GM21723 (cell line): ENCODE measurements at regions not wholly inside any gene's neighbourhood (a gene's known extent, or its start where the extent isn't known, plus 50 kb on each side); places are given as distances from the start of the nearest gene placed in this dataset.
"Not testable (repeated sequence)": the region's sequence is repeated elsewhere in the genome, so short reads cannot be mapped to it uniquely, and the experiment has no call there.

Source experiments
- ATAC-seq: cut with Tn5 transposase; IDR thresholded peaks from one replicate; pipeline ENCODE4 v1.9.1; 2021; ENCODE audit warnings: mild to moderate bottlenecking, moderate library complexity; ENCODE audit not compliant: unreplicated experiment

- ATAC-seq, result no peak
These were observed 317.5 kb downstream of the UTRN start for GRCh38 chr6:144602523-144603180.

DNA sequence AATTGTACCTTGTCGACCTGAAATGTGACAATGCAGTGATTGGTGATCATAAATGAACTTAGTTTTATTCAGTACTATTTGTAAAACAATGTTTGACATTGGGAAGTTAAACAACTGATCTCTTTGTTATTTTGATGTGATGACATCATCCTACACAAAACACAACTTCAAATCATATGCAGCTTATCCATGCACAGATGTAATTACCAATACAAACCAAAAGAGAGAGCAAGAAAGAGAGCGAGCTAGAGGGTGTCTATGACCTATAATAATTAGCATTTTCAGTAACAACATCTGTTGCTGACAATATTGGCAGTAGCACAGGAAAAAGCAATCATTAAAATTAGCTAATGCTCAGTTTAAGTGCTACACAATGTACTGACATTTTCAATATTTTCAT lies 320.9 kb downstream of the UTRN start:
- no peak for ATAC-seq

DNA sequence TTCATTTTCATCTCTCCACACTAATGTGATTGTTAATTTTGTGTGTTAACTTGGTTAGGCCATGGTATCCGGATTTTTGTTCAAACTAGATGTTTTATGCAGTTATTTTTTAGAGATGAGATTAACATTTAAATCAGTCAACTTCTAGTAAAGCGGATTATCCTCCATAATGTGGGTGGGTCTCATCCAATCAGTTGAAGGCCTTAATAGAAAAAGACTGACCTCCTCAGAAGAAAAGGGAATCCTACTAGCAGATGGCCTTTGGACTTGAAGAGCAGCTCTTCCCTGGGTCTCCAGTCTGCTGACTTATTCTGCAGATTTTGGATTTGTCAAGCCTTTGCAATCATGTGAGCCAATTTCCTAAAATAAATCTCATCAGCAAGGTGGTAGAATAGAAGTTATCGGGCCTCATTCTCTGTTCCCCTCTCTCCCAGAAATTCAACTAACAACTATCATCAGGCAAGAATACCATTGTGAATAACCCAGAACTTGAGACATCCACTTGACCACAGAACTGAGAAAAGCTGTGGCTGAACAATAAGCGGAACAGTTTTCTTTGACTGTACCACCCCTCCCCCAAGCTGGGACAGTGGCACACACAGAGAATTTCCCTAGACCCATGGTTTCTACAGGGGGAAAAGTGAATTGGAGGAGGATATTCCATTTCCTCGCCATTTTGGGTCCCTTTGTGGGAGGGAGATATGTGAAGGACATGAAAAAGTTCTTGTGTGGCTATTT lies 323.0 kb downstream of the UTRN start:
- ATAC-seq, result no peak

GRCh38 chr6:144612811-144613210 lies 327.7 kb downstream of the UTRN start:
- ATAC-seq, result no peak

GRCh38 chr6:144613859-144614258 lies 328.7 kb downstream of the UTRN start:
- ATAC-seq, result peak; percentile 81

- ATAC-seq, result no peak
These were observed 330.7 kb downstream of the UTRN start for GRCh38 chr6:144615870-144616269.

- no peak for ATAC-seq
These were observed 332.1 kb downstream of the UTRN start for GRCh38 chr6:144617191-144617590.

DNA sequence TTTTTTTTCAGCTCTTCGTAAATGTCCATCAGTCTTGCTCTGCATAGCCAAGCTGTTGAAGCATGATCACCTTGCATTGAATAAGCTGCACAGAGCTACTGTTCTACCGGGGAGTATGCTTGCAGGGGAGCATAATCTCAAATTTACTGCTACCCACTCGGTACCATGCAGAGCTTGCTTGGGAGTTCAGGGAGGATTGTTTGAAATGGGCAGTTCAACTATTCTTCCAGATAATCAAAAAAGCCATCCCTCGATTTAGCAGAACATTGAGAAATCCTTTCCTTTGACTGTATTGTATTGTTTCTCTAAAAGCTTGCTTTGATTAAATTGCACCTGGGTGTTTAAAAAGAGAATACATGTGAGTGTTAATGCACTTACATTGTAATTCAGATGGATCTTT lies 332.6 kb downstream of the UTRN start:
- ATAC-seq, result no peak

- ATAC-seq, result no peak
These were observed 334.8 kb downstream of the UTRN start for GRCh38 chr6:144619966-144620365.

GRCh38 chr6:144621332-144621731 lies 336.2 kb downstream of the UTRN start:
- no peak for ATAC-seq

- ATAC-seq, result no peak
These were observed 339.1 kb downstream of the UTRN start for GRCh38 chr6:144624246-144624645.

DNA sequence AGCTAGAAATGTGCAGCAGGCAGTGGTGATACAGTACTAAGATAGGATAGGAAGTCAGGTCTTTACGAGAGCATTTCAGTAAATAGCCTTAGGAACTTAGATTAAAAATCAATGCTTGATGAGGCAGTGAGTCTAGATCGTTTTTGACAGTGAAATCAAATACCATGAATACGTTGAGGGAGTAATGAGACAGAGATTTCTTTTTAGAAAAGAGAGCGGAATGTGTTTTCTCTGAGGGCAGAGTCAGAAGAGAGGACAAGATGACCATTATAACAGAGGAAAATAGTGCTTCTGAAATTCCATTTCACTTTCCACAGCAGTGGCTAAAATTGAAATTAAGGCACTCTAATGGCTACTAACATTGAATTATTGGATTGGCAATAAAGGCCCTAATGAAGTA lies 339.6 kb downstream of the UTRN start:
- no peak for ATAC-seq

DNA sequence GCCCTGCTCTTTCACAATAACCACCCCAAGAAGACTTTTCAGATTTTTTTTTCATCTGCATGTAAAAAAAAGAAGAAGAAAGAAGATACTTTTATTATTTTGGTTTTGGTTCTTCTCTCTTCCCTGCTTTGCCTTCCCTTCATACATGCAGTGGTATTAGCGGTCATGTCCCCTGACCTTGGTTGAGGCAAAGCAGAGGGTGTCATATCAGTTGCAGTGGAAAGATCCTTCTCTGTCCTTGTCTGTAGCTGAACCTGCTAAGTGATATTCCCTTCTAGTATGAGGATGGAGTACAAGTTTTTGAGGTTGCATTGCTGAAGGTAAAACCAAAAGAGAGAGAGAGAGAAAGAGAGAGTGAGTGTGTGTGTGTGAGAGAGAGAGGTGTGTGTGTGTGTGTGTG lies 345.7 kb downstream of the UTRN start:
- ATAC-seq, result no peak

DNA sequence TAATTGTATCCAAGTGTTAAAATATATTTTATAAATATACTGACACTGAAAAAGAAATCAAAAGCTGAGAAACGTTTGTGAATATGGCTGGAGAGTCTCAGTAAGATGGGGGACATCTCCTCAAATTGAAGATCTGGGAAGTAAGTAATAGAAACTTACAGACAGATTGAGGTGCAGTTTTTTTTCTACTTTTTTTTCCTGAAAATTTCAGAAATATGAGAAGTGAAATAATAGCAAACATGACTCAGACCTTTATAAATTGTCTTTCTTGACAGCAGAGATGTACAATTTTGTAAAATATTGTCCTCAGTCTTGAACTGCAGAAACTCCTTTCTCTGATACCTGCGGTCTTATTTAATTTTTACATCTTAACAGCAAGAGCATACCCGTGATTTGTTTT lies 347.1 kb downstream of the UTRN start:
- ATAC-seq, result no peak

DNA sequence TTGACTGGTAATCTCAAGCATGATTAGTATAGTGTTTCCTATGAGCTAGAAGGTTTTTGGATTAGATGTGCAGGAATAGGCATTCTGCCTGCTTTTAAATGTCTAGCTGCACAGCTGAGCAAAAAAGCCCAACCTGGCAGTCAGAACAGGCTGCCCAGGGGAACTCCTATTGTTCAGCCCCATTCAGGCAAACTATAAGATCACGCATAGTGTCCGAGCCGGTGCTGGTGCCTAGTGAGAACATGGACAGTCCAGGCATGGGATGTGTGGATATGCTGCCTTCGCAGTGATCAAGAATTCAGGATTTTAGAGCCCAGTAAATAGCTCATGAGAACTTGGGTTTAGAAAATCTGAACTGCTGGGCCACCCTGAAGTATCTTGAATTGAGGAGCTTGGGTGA lies 348.8 kb downstream of the UTRN start:
- ATAC-seq, result no peak

- ATAC-seq, result no peak
These were observed 349.2 kb downstream of the UTRN start for GRCh38 chr6:144634371-144634770.

- ATAC-seq, result no peak
These were observed 349.9 kb downstream of the UTRN start for GRCh38 chr6:144635051-144635450.

DNA sequence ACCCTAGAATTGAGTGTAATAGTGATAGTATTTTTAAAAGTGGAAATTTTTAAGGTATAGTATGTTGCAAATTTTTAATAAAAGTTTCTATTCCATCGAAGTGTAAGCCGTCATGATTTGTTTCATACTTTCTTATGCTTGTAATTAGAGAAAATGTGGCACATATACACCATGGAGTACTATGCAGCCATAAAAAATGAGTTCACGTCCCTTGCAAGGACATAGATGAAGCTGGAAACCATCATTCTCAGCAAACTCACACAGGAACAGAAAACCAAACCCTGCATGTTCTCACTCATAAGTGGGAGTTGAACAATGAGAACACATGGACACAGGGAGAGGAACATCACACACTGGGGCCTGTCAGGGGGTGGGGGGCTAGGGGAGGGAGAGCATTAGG lies 350.9 kb downstream of the UTRN start:
- ATAC-seq, result not testable (repeated sequence)

- no peak for ATAC-seq
These were observed 352.4 kb downstream of the UTRN start for GRCh38 chr6:144637541-144637940.

- ATAC-seq, result no peak
These were observed 354.5 kb downstream of the UTRN start for GRCh38 chr6:144639654-144640053.

- ATAC-seq, result no peak
These were observed 356.2 kb downstream of the UTRN start for GRCh38 chr6:144641286-144641685.

GRCh38 chr6:144644776-144645175 lies 359.6 kb downstream of the UTRN start:
- ATAC-seq, result no peak
